HG02623 (cell line): ENCODE measurements at regions not wholly inside any gene's neighbourhood (a gene's known extent, or its start where the extent isn't known, plus 50 kb on each side); places are given as distances from the start of the nearest gene placed in this dataset.

Experiments
- ATAC-seq: cut with Tn5 transposase; IDR thresholded peaks from one replicate; pipeline ENCODE4 v1.9.1; 2021; ENCODE audit warnings: moderate library complexity; ENCODE audit not compliant: unreplicated experiment

GRCh38 chr1:229025576-229025975 is 245.3 kb upstream of the RAB4A start:
- no peak for ATAC-seq

DNA sequence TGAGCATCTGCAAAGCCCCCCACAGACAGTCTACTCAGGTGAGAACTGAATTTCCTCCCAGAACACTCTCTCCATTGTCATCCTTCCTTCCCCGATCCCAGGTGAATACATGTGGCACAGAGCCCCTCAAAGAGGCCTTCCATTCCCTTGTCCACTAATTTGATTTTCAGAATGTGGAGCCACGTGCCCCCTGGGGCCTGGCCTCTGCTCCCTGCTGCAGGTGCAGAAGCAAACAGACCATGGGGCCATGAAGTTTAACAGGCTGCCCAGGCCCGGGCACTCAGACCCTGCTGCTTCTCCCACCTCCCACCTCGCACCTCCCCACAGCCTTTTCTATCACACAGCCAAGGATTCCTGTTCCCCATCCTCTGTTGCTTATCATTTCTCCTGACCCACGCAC is 243.8 kb upstream of the RAB4A start:
- ATAC-seq, result no peak

DNA sequence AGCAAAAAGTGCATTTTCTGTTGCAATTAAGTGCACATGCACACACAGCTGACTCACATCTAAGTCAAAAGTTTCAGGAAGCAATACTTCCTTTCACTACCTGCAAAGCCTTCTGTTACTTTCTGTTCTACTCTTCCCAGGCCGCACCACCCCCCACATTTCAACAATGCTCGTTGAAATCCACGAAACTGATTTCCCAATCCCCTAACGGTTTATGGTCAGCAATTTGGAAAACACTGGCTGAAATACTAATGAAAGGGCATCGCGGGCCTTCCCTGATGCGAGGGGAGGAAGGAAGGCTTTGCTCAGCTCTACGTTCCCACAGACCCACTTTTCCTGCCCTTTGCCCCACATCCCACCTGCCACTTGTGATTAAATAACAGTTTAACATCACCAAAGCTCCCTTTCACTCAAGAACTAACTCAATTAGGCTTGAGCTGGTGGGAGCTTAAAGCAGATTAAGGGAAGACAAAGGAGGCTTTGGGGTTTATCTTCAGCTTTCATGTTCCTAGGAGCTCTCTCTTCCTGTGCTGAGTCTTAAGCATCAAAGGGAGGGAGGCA is 243.2 kb upstream of the RAB4A start:
- peak; percentile 55 for ATAC-seq

DNA sequence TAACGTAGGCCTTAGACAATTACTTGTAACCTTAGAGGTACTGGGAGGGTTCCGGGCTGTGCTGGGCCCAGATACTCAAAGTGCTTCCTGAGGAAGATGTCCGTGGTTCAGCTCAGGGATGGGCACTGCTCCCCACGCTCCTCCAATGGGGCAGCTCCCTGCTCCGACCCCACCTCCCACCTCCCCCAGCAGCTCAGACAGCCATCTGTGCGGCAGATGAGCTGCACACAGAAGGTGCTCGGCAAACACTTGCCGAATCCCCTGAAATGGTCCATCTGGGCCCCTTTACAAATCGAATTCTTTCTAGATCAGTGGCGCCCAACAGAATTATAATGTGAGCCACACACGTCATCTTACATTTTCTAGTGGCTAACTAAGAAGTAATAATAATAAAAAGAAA is 242.4 kb upstream of the RAB4A start:
- no peak for ATAC-seq

- ATAC-seq, result no peak
Observed at GRCh38 chr1:229028987-229029878, 241.7 kb upstream of the RAB4A start.

DNA sequence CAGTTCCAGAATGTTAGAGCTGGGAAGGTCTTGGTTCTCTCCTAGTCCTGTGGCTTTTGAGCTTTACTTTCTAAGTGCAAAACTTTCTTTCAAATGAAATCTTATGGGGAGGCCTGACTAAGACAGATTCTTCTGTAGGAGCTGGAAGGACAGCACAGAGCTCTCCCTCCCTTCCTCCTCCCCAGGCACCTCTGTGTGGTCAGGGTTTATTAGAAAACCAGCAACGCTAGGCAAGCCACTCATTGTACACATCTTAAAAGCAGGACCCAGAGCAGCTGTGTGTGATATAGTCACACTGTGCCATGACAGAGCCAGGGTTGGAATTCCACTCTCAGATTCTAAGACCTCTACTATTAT is 241.1 kb upstream of the RAB4A start:
- ATAC-seq, result no peak

DNA sequence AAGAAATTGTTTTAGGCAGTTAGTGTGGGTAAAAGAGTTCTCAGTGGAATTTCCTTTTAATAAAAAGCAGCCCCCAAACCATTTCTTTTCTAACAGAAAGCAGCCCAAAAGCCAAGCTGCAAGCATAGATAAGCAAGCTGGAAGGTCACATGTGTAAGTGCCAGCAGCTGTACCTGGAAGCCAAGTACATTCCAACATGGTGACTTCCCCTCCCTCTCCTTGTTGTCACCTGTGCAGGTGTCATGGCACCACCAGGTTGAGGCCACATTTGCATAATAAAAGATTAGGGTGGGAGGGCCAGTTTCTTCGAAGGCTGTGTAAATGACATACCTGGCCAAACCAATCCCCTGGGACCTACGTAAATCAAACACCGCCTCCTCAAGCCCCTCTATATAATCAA is 240.3 kb upstream of the RAB4A start:
- ATAC-seq, result no peak

DNA sequence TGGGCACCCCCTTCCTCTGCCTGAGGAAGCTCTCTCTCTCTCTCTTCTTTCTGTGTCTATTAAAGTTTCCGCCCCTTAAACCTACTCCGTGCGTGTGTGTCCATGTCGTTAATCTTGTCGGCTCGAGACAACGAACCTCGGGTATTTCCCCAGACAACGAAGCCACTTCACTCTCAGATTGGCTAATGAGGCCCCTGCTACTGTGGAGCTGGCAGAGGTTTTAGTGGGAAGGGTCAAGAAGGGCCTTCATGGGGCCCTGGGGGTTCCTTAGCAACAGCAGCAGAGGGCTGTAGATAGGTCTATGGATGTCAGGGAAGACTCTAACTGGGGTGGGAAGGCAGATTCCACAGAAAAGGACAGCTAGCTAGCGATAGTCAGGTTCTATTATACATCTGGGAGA is 239.8 kb upstream of the RAB4A start:
- no peak for ATAC-seq

GRCh38 chr1:229031481-229032341 is 239.2 kb upstream of the RAB4A start:
- no peak for ATAC-seq

DNA sequence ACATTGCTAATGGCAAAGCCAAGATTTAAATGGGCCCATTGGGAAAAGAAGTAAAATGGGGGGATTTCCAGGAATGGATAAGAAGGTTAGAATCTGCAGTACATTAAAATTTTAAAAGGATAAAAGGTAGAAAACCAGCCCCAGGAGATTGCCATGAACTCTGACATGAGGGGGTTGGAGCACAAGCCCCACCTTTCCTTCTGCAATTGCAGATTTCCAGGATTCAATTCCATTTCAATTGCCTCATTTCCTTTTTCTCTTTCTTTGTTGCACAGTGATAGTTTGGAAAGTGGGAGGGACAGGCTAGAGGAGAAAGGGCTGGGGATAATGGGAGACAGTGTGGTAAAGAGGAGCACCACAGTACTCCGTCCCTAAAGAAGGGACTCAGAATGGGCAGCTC is 238.5 kb upstream of the RAB4A start:
- ATAC-seq, result no peak

- ATAC-seq, result no peak
Observed at GRCh38 chr1:229033480-229033879, 237.4 kb upstream of the RAB4A start.

- ATAC-seq, result no peak
Observed at GRCh38 chr1:229034342-229034741, 236.6 kb upstream of the RAB4A start.

DNA sequence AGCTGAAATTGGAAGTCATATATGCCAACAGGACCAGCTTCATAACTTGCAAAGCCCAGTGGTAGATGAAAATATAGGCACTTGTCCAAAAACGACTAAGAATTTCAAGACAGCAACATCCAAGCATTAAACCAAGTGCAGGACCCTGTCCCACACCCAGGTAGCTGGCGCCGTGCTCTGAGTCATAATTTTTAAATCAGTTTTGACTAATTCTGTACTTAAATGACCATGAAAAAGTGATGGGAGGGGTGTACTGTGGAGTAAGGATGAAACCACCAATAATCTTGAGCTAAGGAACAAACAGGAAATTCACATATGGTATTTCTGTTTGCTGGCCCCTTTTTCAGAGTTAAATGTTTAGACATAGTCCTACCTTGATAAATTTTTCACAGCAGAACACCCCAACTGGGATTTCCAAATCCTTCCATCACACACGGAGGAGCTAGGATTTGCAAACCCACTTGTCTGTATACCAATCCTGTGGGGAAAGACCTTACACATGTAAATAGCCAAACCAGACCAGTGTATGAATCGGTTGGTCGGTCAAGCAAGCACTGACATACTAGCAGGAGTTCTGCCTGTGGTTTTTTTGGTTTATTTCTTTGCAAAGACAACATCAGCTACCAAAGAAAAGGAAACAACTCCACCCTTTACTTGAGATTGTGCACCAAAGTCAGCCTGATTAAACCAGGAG is 235.7 kb upstream of the RAB4A start:
- peak; percentile 90 for ATAC-seq

- peak; percentile 15 for ATAC-seq
Observed at GRCh38 chr1:229035748-229036082, 235.2 kb upstream of the RAB4A start.

GRCh38 chr1:229037806-229038405 is 233.0 kb upstream of the RAB4A start:
- ATAC-seq, result no peak

GRCh38 chr1:229040630-229041358 is 230.1 kb upstream of the RAB4A start:
- no peak for ATAC-seq

- no peak for ATAC-seq
Observed at GRCh38 chr1:229041946-229042345, 229.0 kb upstream of the RAB4A start.

- ATAC-seq, result no peak
Observed at GRCh38 chr1:229042482-229042881, 228.4 kb upstream of the RAB4A start.

DNA sequence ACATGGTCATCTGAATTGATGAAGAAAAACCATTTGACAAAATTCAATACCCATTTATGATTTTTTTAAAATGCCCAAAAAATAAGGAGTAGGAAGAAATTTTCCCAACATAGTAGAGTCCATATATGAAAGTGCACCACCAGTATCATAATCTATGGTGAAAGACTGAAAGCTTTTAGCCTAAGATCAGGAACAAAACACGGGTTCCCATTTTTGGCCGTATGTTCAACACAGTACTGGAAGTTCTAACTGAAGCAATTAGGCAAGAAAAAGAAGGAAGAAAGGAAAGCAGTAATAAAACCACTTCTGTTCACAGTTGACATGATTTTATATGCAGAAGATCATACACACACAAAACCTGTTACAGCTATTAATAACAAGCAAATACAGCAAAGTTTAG is 227.8 kb upstream of the RAB4A start:
- ATAC-seq, result no peak

DNA sequence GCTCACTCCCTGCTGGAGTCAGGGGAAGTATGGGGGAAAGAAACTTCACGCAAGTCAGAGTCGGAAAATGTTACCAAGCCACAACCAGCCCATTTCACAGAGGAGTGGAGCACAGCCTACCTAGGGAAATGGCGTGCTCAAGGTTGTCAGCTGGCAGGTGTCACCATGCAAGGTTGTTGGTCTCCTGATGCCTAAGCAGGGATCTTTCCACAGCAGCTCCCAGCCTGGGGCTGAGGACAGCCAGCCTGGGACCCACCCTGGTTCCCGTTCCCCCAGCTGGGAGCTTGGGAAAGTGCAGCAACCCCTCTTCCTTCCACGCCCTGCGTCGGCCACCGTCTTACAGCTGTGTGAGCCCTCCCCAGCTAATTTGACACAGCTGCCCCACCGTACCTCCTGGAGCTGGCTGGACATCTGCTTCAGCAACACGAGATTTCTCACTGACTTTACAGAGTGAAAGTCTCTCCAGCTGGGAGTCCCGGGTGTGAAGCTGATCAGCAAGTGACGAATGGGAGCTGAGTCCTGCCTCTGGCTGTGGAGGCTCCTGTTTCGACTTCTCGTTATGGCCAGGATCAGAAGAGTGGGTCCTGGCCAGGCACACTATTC is 224.6 kb upstream of the RAB4A start:
- ATAC-seq, result no peak
